GM12892 (cell line): ENCODE measurements at regions not wholly inside any gene's neighbourhood (a gene's known extent, or its start where the extent isn't known, plus 50 kb on each side); places are given as distances from the start of the nearest gene placed in this dataset.

Experiments used
- POLR2A ChIP-seq: IDR thresholded peaks from 2 replicates; pipeline ENCODE4 v1.6.1; 2011; ENCODE audit warnings: low read depth, low read length, control low read depth
- POLR2AphosphoS5 ChIP-seq: IDR thresholded peaks from 2 replicates; pipeline ENCODE4 v1.6.1; 2011; ENCODE audit warnings: low read depth, low read length, control low read depth
- TAF1 ChIP-seq: IDR thresholded peaks from 2 replicates; pipeline ENCODE4 v1.6.1; 2011; ENCODE audit warnings: low read depth, mild to moderate bottlenecking, control low read depth, low read length, borderline replicate concordance

GRCh38 chr7:18364396-18364795 lies 131.2 kb upstream of the HDAC9 start:
- TF ChIP-seq POLR2A (no peak), POLR2AphosphoS5 (no peak), TAF1 (no peak)
